HEK293T (cell line): ENCODE measurements at regions not wholly inside any gene's neighbourhood (a gene's known extent, or its start where the extent isn't known, plus 50 kb on each side); places are given as distances from the start of the nearest gene placed in this dataset.

Source experiments
- CTCF ChIA-PET: fragments of 350-600 bp; formaldehyde crosslinking; extraction: SDS; loops from one replicate; lab custom pipeline; 2021; ENCODE audit warnings: antibody characterized with exemption, inconsistent platforms; lab: Yijun Ruan, JAX
- POLR2A ChIA-PET: fragments of 350-600 bp; formaldehyde crosslinking; extraction: SDS; loops from one replicate; lab custom pipeline; 2020; ENCODE audit warnings: antibody characterized with exemption, inconsistent platforms; lab: Yijun Ruan, JAX
- DNase-seq: peaks from one replicate; pipeline ENCODE4 v3.0.0; 2012; ENCODE audit warnings: mixed read lengths; ENCODE audit errors: extremely low spot score
- BHLHE40 ChIP-seq: fragments of 450-650 bp; IDR thresholded peaks from 2 replicates; pipeline ENCODE4 v1.6.1; 2016; ENCODE audit warnings: mild to moderate bottlenecking, moderate library complexity, borderline replicate concordance
- CTBP1 ChIP-seq: fragments of 450-650 bp; IDR thresholded peaks from 2 replicates; pipeline ENCODE4 v1.6.1; 2016; ENCODE audit warnings: borderline replicate concordance
- ELF4 ChIP-seq: fragments of 450-650 bp; IDR thresholded peaks from 2 replicates; pipeline ENCODE4 v1.6.1; 2017; ENCODE audit warnings: antibody characterized with exemption
- FOXA1 ChIP-seq: fragments of 450-650 bp; IDR thresholded peaks from 2 replicates; pipeline ENCODE4 v1.6.1; 2016; ENCODE audit warnings: mild to moderate bottlenecking
- FOXK2 ChIP-seq: fragments of 450-650 bp; IDR thresholded peaks from 2 replicates; pipeline ENCODE4 v1.6.1; 2016; ENCODE audit warnings: mild to moderate bottlenecking
- FOXM1 ChIP-seq: fragments of 450-650 bp; IDR thresholded peaks from 2 replicates; pipeline ENCODE4 v1.6.1; 2017; ENCODE audit warnings: mild to moderate bottlenecking, borderline replicate concordance
- HDGF ChIP-seq: fragments of 450-650 bp; IDR thresholded peaks from 2 replicates; pipeline ENCODE4 v1.6.1; 2017; ENCODE audit warnings: antibody characterized with exemption, borderline replicate concordance
- L3MBTL2 ChIP-seq: fragments of 450-650 bp; conservative IDR thresholded peaks from 2 replicates; pipeline ENCODE4 v1.6.1; 2016; ENCODE audit warnings: mild to moderate bottlenecking
- LEF1 ChIP-seq: fragments of 450-650 bp; IDR thresholded peaks from 2 replicates; pipeline ENCODE4 v1.6.1; 2017; ENCODE audit warnings: mild to moderate bottlenecking, borderline replicate concordance
- NFRKB ChIP-seq: fragments of 450-650 bp; IDR thresholded peaks from 2 replicates; pipeline ENCODE4 v1.6.1; 2016; ENCODE audit warnings: mild to moderate bottlenecking, moderate library complexity
- SP1 ChIP-seq: fragments of 450-650 bp; IDR thresholded peaks from 2 replicates; pipeline ENCODE4 v1.6.1; 2017
- SUZ12 ChIP-seq: fragments of 450-650 bp; IDR thresholded peaks from 2 replicates; pipeline ENCODE4 v1.6.1; 2016; ENCODE audit warnings: mild to moderate bottlenecking
- TARDBP ChIP-seq: fragments of 450-650 bp; IDR thresholded peaks from 2 replicates; pipeline ENCODE4 v1.6.1; 2016
- ZNF384 ChIP-seq: fragments of 450-650 bp; IDR thresholded peaks from 2 replicates; pipeline ENCODE4 v1.6.1; 2016
- TF ChIP-seq, protein P1 (sequence below): fragments of 450-650 bp; IDR thresholded peaks from 2 replicates; pipeline ENCODE4 v1.6.1; 2016

GRCh38 chr1:168368131-168368530, 87.5 kb downstream of the TBX19 start:
- POLR2A ChIA-PET = no interaction called here
- CTCF ChIA-PET = no interaction called here
- DNase-seq = no peak

GRCh38 chr1:168365719-168366479, 85.2 kb downstream of the TBX19 start:
- TF ChIP-seq, protein P1, sequence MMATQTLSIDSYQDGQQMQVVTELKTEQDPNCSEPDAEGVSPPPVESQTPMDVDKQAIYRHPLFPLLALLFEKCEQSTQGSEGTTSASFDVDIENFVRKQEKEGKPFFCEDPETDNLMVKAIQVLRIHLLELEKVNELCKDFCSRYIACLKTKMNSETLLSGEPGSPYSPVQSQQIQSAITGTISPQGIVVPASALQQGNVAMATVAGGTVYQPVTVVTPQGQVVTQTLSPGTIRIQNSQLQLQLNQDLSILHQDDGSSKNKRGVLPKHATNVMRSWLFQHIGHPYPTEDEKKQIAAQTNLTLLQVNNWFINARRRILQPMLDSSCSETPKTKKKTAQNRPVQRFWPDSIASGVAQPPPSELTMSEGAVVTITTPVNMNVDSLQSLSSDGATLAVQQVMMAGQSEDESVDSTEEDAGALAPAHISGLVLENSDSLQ = peak; percentile 63
- TF ChIP-seq LEF1 = no peak

More at GRCh38 chr1:168368131-168368530, 87.5 kb downstream of the TBX19 start:
- no peak for TF ChIP-seq NFRKB
- TF ChIP-seq ZNF384 = no peak
- TF ChIP-seq L3MBTL2 = no peak
- no peak for TF ChIP-seq TARDBP
- TF ChIP-seq, protein P1 = no peak
- TF ChIP-seq FOXM1 = no peak
- TF ChIP-seq SP1 = no peak
- TF ChIP-seq HDGF = no peak
- no peak for TF ChIP-seq FOXK2
- TF ChIP-seq SUZ12 = no peak
- TF ChIP-seq LEF1 = no peak
- TF ChIP-seq BHLHE40 = no peak
- TF ChIP-seq FOXA1 = no peak
- TF ChIP-seq ELF4 = no peak
- TF ChIP-seq CTBP1 = no peak

More at GRCh38 chr1:168365719-168366479, 85.2 kb downstream of the TBX19 start:
- ChIA-PET POLR2A (no interaction called here), CTCF (interaction anchor here (0.8 to 1.4 kb wide), 2 partner anchors 12 to 23 kb away, joined by 3 to 19 read pairs; no protein-coding TSS in a partner anchor)
- DNase-seq = no peak
